ENCODE measurements at regions not wholly inside any gene's neighbourhood (a gene's known extent, or its start where the extent isn't known, plus 50 kb on each side); places are given as distances from the start of the nearest gene placed in this dataset.

- no peak for DNase-seq
Measured at GRCh38 chr2:7994397-7994951, 687.4 kb upstream of the ID2 start.

DNA sequence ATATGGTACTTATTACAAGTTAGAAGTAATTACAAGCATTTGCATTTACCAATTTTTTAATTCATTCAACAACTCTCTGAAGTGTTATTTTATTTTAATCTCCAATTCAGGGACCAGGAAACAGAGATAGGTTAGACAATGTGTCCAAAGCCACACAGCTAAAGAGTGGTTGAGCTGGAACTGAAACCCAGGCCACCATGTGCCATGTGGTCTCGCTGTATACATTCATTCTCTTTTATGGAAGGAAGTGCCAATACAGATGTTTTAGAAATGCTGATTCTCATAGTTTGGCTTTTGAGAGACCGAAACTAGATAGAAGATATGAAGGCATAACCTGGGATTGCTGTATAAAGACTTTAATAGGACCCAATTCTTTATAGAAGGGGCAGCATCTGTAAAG lies 684.6 kb upstream of the ID2 start:
- peak; percentile 72 for DNase-seq

DNA sequence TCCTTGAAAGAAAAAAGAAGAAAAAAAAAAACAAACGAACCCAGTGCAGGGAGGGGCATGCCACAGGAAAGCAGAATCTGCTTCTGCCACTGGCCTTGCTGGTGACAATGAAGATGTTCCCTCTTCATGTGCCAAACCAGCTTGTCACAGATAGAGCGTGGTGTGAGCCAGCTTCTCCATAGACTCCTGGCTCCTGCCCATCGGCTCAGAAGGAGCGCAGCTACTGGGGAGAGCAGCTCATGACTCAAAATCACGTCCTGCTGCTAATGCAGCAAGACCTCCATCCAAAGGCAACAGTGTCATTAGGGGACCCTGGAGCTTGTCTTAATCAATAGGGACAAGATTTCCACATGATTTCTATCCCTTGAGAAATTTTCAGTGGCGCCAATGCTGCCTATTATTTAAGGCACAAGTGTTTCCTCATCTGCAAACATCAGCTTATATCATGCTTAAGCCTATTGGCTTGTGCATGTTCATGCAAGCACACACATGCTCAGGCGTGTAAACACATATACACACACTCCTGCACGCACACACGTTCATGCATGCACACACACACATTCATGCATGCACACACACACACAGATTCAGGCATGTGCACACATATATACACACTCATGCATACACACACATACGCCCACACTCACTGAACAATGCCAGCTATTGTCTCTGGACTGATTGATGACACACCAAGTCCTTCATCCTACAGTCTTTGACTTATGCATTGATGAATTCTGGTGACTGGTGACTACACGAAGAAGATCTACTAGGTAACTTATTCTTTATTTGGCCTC lies 682.0 kb upstream of the ID2 start:
- DNase-seq: no peak

- no peak for DNase-seq
Measured at GRCh38 chr2:8000870-8001269, 681.0 kb upstream of the ID2 start.

GRCh38 chr2:8002765-8003393 lies 679.0 kb upstream of the ID2 start:
- no peak for DNase-seq

- peak; percentile 19 for DNase-seq
Measured at GRCh38 chr2:8003462-8004075, 678.3 kb upstream of the ID2 start.

DNA sequence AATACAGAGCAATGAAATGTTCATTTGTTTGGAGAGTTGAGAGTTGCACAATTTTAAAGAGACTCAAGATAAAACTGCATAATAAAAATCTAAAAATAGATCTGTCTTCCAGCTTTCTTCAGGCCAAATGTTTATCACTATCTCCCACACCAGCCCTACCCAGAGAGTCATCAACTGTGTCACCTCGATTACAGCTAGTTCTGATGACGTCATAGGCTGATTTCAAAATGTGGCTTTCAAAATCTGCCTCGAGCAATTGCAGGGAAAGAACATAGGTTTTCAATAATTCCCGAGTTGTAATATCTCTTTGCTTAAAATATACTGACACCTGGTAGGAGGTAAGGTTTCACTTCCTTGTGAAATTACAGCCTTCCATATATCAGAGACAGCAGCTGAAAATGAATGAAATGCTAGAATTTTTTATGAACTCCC lies 677.6 kb upstream of the ID2 start:
- DNase-seq: peak; percentile 64

DNA sequence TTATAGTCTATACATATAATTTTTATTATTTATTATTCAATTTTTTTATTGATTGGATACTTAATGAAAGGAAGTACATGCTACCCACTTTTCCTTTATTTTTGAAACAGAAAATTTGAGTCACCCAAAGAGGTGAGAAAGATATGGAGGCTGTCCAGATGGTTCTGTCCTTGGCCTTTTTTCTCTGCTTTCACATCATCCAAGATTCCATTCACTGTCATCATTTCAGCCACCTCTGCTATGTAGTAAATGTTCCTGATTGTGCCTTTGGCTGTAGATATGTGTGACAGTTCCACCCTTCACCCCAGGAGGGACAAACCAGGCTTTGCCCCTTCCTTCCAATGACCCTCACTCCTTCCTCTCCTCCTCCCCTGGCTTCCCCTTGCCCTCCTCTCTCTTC lies 675.7 kb upstream of the ID2 start:
- no peak for DNase-seq

DNA sequence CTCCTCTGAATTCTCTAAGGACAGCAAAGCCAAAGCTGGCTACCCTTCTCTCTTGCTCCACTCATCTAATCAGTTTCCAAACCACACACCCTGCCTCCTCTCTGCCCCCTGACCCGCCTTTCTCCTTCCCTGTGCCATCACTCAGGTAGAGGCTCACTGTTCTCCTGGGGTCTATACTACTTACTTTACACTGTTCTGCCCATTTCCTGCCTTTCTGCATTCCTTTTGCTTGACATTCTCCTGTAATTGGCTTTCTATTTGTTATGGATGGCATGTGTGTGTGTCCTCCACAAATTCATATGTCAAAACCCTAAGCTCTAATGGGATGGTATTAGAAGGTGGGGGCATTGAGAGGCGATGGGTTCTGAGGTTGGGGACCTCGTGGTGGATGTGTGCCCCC lies 675.2 kb upstream of the ID2 start:
- no peak for DNase-seq

GRCh38 chr2:8009010-8009597 lies 672.8 kb upstream of the ID2 start:
- DNase-seq: no peak

DNA sequence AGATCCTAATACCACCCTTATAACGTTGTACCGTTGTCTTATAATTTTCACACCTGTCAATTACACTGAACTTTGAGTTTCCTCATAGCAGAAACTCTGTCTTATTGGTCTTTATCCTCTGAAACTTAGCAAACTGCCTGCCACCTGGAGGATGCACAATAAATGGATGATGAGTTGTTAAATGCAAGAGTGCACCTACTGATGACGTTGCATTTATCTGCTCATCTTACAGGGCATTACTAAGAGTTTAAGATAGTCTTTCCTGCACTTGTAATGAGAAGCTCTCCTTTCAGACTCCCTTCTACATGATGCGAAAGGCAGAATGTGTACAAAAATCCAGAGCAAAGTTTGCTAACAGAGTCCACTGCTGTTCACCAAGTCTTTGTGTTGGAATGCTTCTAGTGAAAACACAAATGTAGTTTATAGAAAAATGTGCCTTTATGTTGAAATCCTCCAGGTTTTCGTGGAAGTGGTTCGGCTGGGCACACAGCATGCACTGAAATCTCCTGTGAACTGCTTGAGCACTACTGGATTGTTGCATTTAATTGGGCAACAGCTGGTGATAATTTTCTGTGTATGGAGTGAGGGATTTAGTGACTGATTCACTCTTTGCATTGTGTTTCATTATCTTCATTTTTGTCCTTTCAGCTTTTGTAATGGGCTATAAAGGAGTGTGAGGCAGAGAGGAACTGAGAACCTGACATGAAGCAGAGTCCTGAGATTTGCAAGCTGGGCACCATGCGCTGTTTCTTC lies 665.8 kb upstream of the ID2 start:
- DNase-seq: no peak

DNA sequence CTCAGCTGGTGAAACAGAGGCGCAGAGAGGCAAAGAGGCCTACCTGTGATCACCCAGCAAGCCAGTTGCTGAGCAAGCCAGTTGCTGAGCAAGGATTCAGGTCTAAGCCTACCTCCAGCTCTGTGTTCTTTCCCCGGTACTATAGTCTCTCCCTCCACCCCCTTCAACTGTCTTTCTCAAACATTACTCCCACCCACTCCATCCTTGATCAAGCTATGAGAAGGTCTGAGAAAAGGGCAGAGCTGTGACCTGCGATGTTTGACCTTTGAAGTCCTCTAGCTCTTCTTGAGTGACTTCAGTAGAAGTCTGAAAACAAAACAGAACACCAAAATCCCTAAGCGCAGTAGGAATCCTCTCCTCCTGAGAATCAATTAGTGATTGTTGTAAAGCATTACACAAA lies 665.2 kb upstream of the ID2 start:
- DNase-seq: no peak

- no peak for DNase-seq
Measured at GRCh38 chr2:8018956-8019355, 662.9 kb upstream of the ID2 start.

- DNase-seq: no peak
Measured at GRCh38 chr2:8019934-8020333, 661.9 kb upstream of the ID2 start.

DNA sequence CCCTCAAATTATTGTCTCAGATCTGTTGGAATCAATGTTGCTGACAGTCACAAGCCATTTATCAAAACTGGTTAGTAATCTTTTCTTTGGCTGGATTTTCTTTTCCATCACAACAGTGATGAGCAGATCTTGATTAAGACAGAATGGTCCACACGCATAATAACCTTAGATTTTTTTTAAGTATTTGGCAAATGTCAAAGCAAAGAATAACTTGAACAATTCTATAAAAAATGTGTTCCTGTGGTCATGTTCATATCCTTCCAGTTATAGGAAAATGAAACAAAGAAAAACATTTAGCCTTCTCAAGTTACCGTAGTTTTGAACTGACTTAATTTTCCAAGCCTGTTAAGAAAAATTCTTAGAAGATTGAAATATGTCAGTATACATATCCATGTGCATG lies 659.9 kb upstream of the ID2 start:
- no peak for DNase-seq

DNA sequence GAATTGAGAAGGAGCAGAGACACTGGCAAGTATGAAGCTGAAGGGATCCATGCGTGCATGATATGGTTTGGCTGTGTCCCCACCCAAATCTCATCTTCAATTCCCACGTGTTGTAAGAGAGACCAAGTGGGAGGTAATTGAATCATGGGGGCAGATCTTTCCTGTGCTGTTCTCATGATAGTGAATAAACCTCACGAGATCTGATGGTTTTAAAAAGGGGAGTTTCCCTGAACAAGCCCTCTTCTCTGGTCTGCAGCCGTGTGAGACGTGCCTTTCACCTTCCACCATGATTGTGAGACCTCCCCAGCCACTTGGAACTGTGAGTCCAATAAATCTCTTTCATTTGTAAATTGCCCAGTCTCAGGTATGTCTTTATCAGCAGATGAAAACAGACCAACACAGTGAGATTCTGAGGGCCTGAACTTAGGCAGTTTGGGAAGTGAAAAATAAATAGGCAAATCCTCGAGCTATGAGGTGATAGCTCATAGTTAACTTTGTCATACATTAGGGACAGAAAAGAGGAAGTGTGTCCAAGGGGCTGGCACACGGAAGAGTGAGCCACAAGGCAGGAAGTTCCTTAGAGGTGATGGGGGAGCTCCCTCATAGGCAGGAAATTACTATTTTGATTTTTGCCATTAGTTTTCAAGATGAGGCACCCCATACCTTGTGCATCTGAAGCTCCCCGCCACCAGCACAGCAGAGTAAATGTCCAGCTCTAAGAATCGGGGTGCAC lies 658.8 kb upstream of the ID2 start:
- DNase-seq: peak; percentile 90

GRCh38 chr2:8024506-8024905 lies 657.4 kb upstream of the ID2 start:
- DNase-seq: no peak

GRCh38 chr2:8026381-8026780 lies 655.5 kb upstream of the ID2 start:
- no peak for DNase-seq

GRCh38 chr2:8027387-8027786 lies 654.5 kb upstream of the ID2 start:
- no peak for DNase-seq

GRCh38 chr2:8028036-8028435 lies 653.8 kb upstream of the ID2 start:
- DNase-seq: no peak

DNA sequence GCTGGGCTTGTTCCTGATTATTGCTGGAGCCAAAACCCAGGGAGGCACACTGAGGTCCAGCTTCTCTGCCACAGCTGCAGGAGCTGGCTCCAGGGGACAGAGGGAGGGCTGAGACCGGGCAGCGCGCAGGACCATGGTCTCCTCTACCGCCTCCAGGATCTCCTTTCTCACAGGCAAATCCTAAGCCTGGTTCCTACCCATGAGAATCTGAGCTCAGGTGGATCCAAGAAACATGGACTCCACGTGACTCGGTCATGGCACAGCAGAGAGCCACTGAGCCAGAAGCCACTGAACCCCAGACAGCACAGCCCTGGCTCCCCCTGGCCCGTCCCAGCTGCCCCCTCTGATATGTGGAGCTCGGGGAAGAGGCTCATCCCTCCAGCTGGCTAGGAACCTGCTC lies 653.4 kb upstream of the ID2 start:
- DNase-seq: no peak

DNA sequence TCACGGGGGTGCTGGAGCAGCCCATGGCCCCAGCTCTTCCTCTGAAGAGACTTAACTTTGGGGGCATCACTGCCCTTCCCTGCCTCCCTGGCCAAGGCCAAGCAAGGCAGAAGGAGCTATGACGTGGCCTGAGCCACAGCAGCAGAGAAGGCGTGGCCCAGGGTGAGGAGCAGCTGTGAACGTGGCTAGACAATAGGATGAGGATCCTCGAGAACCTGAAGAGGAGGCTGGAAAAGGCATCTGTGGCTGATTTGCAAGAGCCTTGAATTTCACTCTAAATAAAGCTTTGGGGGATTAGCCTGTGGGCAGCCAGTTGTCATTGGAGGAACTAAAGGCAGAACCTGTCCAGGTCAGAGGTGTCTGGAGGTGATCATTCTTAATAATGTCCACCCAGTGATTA lies 652.9 kb upstream of the ID2 start:
- DNase-seq: peak; percentile 18
